ENCODE measurements at regions not wholly inside any gene's neighbourhood (a gene's known extent, or its start where the extent isn't known, plus 50 kb on each side); places are given as distances from the start of the nearest gene placed in this dataset.

DNA sequence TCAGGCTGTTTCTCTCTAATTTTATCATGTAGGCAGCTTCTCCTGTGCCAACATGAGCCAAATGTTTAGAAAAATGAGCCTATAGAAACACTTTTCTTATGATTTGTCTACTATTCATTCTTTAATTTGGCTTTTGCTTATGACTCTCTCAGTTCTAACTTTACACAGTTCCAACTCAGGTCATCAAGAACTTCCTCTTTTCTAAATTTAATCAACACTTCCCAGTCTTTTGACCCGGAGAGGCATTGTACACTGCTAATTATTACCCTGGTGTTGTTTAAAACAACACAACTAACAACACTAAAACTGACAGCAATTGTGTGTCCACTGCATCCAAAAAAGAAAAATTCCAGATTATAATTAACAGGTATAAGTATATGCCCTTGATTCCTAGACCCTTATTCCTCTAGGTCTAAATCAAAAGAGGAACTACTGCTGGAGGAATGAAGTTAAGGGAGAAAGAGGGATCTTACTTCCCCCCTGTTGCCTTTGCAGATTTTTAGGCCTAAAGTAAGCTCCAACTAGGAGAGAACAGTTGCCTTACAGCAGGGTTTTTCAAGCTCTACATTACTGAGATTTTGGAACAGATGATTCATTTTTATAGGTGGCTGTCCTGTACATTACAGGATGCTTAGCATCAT is 332.2 kb upstream of the GOLIM4 start:
- 68% methylated on average over 1 of the region's 1 CpG for WGBS (ENCODE audit: low lambda C conversion rate, missing lambda C conversion rate)
- H3K9me2 ChIP-seq (replicated peaks; ENCODE audit: insufficient read depth), result no peaks in the 10 kb centered on the region
- no peak for DNase-seq (ENCODE audit: low spot score)
- no peaks in the 10 kb centered on the region for H3K79me2 ChIP-seq
- H3K4me3 ChIP-seq, result no peak overlapping the region
- H3K4me1 ChIP-seq (ENCODE audit: insufficient read depth), result no peaks in the 10 kb centered on the region
- no peaks in the 10 kb centered on the region for H3K9me3 ChIP-seq (ENCODE audit: low read depth)
- no peaks in the 10 kb centered on the region for H3K36me3 ChIP-seq (replicated peaks; ENCODE audit: insufficient read depth, low read depth)
- no peaks in the 10 kb centered on the region for H4K20me1 ChIP-seq (ENCODE audit: insufficient read depth, poor library complexity, severe bottlenecking)
- H3K27me3 ChIP-seq, result no peaks in the 10 kb centered on the region
- H3K27ac ChIP-seq, result no peak overlapping the region
- TF ChIP-seq EZH2 (IDR thresholded peaks at IDR 0.05; ENCODE audit: borderline replicate concordance), result no peak
- TF ChIP-seq, protein P1, sequence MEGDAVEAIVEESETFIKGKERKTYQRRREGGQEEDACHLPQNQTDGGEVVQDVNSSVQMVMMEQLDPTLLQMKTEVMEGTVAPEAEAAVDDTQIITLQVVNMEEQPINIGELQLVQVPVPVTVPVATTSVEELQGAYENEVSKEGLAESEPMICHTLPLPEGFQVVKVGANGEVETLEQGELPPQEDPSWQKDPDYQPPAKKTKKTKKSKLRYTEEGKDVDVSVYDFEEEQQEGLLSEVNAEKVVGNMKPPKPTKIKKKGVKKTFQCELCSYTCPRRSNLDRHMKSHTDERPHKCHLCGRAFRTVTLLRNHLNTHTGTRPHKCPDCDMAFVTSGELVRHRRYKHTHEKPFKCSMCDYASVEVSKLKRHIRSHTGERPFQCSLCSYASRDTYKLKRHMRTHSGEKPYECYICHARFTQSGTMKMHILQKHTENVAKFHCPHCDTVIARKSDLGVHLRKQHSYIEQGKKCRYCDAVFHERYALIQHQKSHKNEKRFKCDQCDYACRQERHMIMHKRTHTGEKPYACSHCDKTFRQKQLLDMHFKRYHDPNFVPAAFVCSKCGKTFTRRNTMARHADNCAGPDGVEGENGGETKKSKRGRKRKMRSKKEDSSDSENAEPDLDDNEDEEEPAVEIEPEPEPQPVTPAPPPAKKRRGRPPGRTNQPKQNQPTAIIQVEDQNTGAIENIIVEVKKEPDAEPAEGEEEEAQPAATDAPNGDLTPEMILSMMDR (IDR thresholded peaks at IDR 0.05; ENCODE audit: poor library complexity), result no peak
- TF ChIP-seq EZH2phosphoT487 (IDR thresholded peaks at IDR 0.05; ENCODE audit: low read depth, severe bottlenecking, unreplicated experiment), result no peak
- H2AFZ ChIP-seq, result no peak overlapping the region
- no peak overlapping the region for H3K4me2 ChIP-seq

DNA sequence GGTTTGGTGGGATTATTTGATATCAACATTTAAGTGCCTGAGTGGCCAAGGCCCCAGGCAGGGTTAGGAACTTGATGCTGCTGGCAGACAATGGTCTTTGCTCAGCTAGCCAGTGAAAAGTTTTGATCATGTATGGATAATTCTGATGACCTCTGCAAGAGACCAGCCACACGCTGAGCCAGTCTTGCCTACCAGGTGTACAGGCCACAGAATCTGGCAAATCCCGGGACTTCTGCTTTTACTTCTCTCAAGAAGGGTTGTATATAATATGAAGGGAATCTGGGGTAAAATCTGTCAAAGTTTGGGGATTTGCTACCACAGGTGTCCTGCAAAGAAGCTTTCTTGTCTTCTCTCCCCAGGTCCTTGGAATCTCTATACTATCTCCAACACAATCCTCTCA is 331.4 kb upstream of the GOLIM4 start:
- Histone ChIP-seq H3K4me3 (no peak overlapping the region), H3K9me3 (ENCODE audit: low read depth) (no peaks in the 10 kb centered on the region), H3K4me2 (no peak overlapping the region), H3K4me1 (ENCODE audit: insufficient read depth) (no peaks in the 10 kb centered on the region), H3K36me3 (replicated peaks; ENCODE audit: insufficient read depth, low read depth) (no peaks in the 10 kb centered on the region), H3K27me3 (no peaks in the 10 kb centered on the region), H3K79me2 (no peaks in the 10 kb centered on the region), H3K9me2 (replicated peaks; ENCODE audit: insufficient read depth) (no peaks in the 10 kb centered on the region), H4K20me1 (ENCODE audit: insufficient read depth, poor library complexity, severe bottlenecking) (no peaks in the 10 kb centered on the region), H3K27ac (no peak overlapping the region), H2AFZ (no peak overlapping the region)
- 98% methylated on average over 2 of the region's 2 CpGs for WGBS (ENCODE audit: low lambda C conversion rate, missing lambda C conversion rate)
- DNase-seq (ENCODE audit: low spot score), result no peak
- TF ChIP-seq, protein P1 (IDR thresholded peaks at IDR 0.05; ENCODE audit: poor library complexity), result no peak
- TF ChIP-seq EZH2 (IDR thresholded peaks at IDR 0.05; ENCODE audit: borderline replicate concordance) (no peak), EZH2phosphoT487 (IDR thresholded peaks at IDR 0.05; ENCODE audit: low read depth, severe bottlenecking, unreplicated experiment) (no peak)

DNA sequence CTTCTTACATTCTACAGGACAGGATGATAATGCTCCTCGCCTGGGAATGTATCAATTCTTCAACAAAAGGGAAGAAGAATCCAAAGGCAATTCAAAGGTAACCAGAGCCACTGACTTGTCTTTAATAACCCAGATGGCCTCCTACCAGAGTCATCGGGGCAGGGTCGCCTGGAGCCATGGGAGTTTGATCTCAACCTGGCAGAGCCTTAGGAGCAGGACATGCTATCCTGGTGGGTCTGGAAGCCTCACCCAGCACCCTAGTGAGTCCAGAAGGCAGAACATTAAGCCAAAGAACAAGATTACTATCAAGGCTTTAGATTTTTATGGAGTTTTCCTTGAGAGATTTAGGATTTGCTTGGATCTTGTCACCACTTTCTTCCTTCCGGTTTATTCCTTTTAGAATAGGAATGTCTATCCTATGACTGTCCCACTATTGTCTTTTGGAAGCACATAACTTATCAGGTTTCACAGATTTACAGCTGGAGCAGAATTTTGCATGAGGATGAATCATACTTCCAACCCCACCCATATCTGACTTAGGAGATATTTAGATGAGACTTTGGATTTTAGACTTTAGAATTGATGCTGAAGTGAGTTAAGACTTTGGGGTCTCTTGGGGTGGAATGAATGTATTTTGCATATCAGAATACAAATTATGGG is 330.3 kb upstream of the GOLIM4 start:
- no peak overlapping the region for H3K4me2 ChIP-seq
- no peak for TF ChIP-seq EZH2phosphoT487 (IDR thresholded peaks at IDR 0.05; ENCODE audit: low read depth, severe bottlenecking, unreplicated experiment)
- no peak for TF ChIP-seq EZH2 (IDR thresholded peaks at IDR 0.05; ENCODE audit: borderline replicate concordance)
- TF ChIP-seq, protein P1 (IDR thresholded peaks at IDR 0.05; ENCODE audit: poor library complexity), result no peak
- H3K9me2 ChIP-seq (replicated peaks; ENCODE audit: insufficient read depth), result no peaks in the 10 kb centered on the region
- no peaks in the 10 kb centered on the region for H3K4me1 ChIP-seq (ENCODE audit: insufficient read depth)
- H4K20me1 ChIP-seq (ENCODE audit: insufficient read depth, poor library complexity, severe bottlenecking), result no peaks in the 10 kb centered on the region
- no peaks in the 10 kb centered on the region for H3K9me3 ChIP-seq (ENCODE audit: low read depth)
- no peak overlapping the region for H3K27ac ChIP-seq
- WGBS (ENCODE audit: low lambda C conversion rate, missing lambda C conversion rate), result 92% methylated on average over 4 of the region's 4 CpGs
- H2AFZ ChIP-seq, result no peak overlapping the region
- no peaks in the 10 kb centered on the region for H3K27me3 ChIP-seq
- DNase-seq (ENCODE audit: low spot score), result no peak
- no peaks in the 10 kb centered on the region for H3K36me3 ChIP-seq (replicated peaks; ENCODE audit: insufficient read depth, low read depth)
- H3K79me2 ChIP-seq, result no peaks in the 10 kb centered on the region
- H3K4me3 ChIP-seq, result no peak overlapping the region
